PC-9 (cell line): ENCODE measurements at regions not wholly inside any gene's neighbourhood (a gene's known extent, or its start where the extent isn't known, plus 50 kb on each side); places are given as distances from the start of the nearest gene placed in this dataset.
"Not testable (repeated sequence)": the region's sequence is repeated elsewhere in the genome, so short reads cannot be mapped to it uniquely, and the experiment has no call there.

Source experiments
- BruUV-seq: library from RNA; stranded (reverse); fragments of 400-500 nt; replicated peaks from 2 replicates; lab custom pipeline; 2021; lab: Mats Ljungman, UMichigan
- CTCF ChIA-PET: fragments of 300-600 bp; sonication (Branson Sonifier 250); formaldehyde crosslinking; loops from one replicate; lab custom pipeline; 2022; ENCODE audit warnings: antibody characterized with exemption; lab: Charles Lee
- POLR2A ChIA-PET: fragments of 300-600 bp; sonication (Branson Sonifier 250); formaldehyde crosslinking; loops from one replicate; lab custom pipeline; 2022; ENCODE audit warnings: antibody characterized with exemption; ENCODE audit not compliant: unreplicated experiment; lab: Charles Lee
- DNase-seq, 2 experiments: peaks; one replicate each; pipeline versions ENCODE4 v3.0.0 to v3.0.0-alpha.2; 2015 to 2022; ENCODE audit warnings: mixed read lengths in 1 of 2
- H2AFZ ChIP-seq: fragments of 200-600 bp; sonication (generic); 2 replicates; pipeline ENCODE4 v1.8.1; 2017; ENCODE audit warnings: antibody characterized with exemption
- H3F3A ChIP-seq: fragments of 200-600 bp; sonication (generic); 2 replicates; pipeline ENCODE4 v1.8.1; 2017; ENCODE audit warnings: antibody characterized with exemption, mild to moderate bottlenecking, low read depth; ENCODE audit not compliant: insufficient read depth
- H3K27ac ChIP-seq: fragments of 200-600 bp; sonication (generic); 2 replicates; pipeline ENCODE4 v1.6.1; 2016; ENCODE audit warnings: mixed run types
- H3K27me3 ChIP-seq: fragments of 200-600 bp; sonication (generic); 2 replicates; pipeline ENCODE4 v1.6.1; 2016; ENCODE audit warnings: low read depth, mixed run types; ENCODE audit not compliant: insufficient read depth
- H3K36me3 ChIP-seq: fragments of 200-600 bp; sonication (generic); 2 replicates; pipeline ENCODE4 v1.6.1; 2016; ENCODE audit warnings: low read depth, mixed run types
- H3K4me1 ChIP-seq: fragments of 200-600 bp; sonication (generic); replicated peaks from 2 replicates; pipeline ENCODE4 v1.6.1; 2016; ENCODE audit warnings: mixed run types; ENCODE audit not compliant: insufficient read depth
- H3K4me2 ChIP-seq: fragments of 200-600 bp; sonication (generic); 2 replicates; pipeline ENCODE4 v1.6.1; 2017; ENCODE audit warnings: mixed run types
- H3K4me3 ChIP-seq: fragments of 200-600 bp; sonication (generic); 2 replicates; pipeline ENCODE4 v1.6.1; 2016; ENCODE audit warnings: mixed run types
- H3K79me2 ChIP-seq: fragments of 200-600 bp; sonication (generic); 2 replicates; pipeline ENCODE4 v1.6.1; 2017; ENCODE audit warnings: low read depth, mixed run types
- H3K9me2 ChIP-seq: fragments of 200-600 bp; sonication (generic); 2 replicates; pipeline ENCODE4 v1.8.1; 2017; ENCODE audit warnings: mild to moderate bottlenecking; ENCODE audit not compliant: insufficient read depth
- H3K9me3 ChIP-seq: fragments of 200-600 bp; sonication (generic); 2 replicates; pipeline ENCODE4 v1.8.1; 2016; ENCODE audit warnings: low read depth; ENCODE audit not compliant: insufficient read depth
- H4K20me1 ChIP-seq: fragments of 200-600 bp; sonication (generic); 2 replicates; pipeline ENCODE4 v1.8.1; 2017; ENCODE audit not compliant: insufficient read depth
- CTCF ChIP-seq: fragments of 200-600 bp; sonication (generic); conservative IDR thresholded peaks from 2 replicates; pipeline ENCODE4 v1.6.1; 2017; ENCODE audit warnings: mixed run types, antibody characterized with exemption, mild to moderate bottlenecking, moderate library complexity
- EZH2 ChIP-seq: fragments of 200-600 bp; sonication (generic); IDR thresholded peaks from 2 replicates; pipeline ENCODE4 v1.8.0; 2017; ENCODE audit warnings: antibody characterized with exemption, low read depth
- intact Hi-C: fragments of 100-400 bp; cut with micrococcal nuclease; formaldehyde crosslinking; loops from one replicate; pipeline ENCODE4 v1.10.0; 2022; ENCODE audit not compliant: unreplicated experiment

GRCh38 chr10:33698033-33698432 lies 363.6 kb upstream of the NRP1 start:
- no peak for DNase-seq
- Histone ChIP-seq H3F3A (no peaks in the 10 kb centered on the region), H3K36me3 (no peaks in the 10 kb centered on the region), H3K27ac (no peak overlapping the region), H3K79me2 (no peaks in the 10 kb centered on the region), H3K27me3 (no peaks in the 10 kb centered on the region), H4K20me1 (no peaks in the 10 kb centered on the region), H3K9me3 (no peaks in the 10 kb centered on the region), H2AFZ (no peak overlapping the region), H3K4me1 (no peaks in the 10 kb centered on the region), H3K4me2 (no peak overlapping the region), H3K9me2 (no peaks in the 10 kb centered on the region), H3K4me3 (no peak overlapping the region)
- BruUV-seq, result no TSS peak
- ChIA-PET CTCF (interaction anchor here (0.7 kb wide), 1 partner anchor 630 kb away, joined by 3 read pairs; no protein-coding TSS in a partner anchor), POLR2A (no interaction called here)
- intact Hi-C loops, result no loop called here
- TF ChIP-seq EZH2, result no peak
- TF ChIP-seq CTCF, result no peak

GRCh38 chr10:33697016-33697415 lies 362.5 kb upstream of the NRP1 start:
- CTCF ChIA-PET, result no interaction called here
- Histone ChIP-seq H3K4me1 (no peaks in the 10 kb centered on the region), H3K36me3 (no peaks in the 10 kb centered on the region), H3K79me2 (no peaks in the 10 kb centered on the region), H4K20me1 (no peaks in the 10 kb centered on the region), H3K9me3 (no peaks in the 10 kb centered on the region), H2AFZ (no peak overlapping the region), H3F3A (no peaks in the 10 kb centered on the region), H3K4me3 (no peak overlapping the region), H3K27ac (no peak overlapping the region), H3K9me2 (no peaks in the 10 kb centered on the region), H3K27me3 (no peaks in the 10 kb centered on the region), H3K4me2 (no peak overlapping the region)
- intact Hi-C loops, result no loop called here
- no peak for DNase-seq
- BruUV-seq, result no TSS peak
- POLR2A ChIA-PET, result no interaction called here
- no peak for TF ChIP-seq CTCF
- no peak for TF ChIP-seq EZH2

- ChIA-PET CTCF (no interaction called here), POLR2A (no interaction called here)
- H3K4me1 ChIP-seq, result no peaks in the 10 kb centered on the region
- DNase-seq, result no peak
- no peak overlapping the region for H3K4me2 ChIP-seq
- H3K9me2 ChIP-seq, result no peaks in the 10 kb centered on the region
- no peaks in the 10 kb centered on the region for H3K27me3 ChIP-seq
- H3F3A ChIP-seq, result no peaks in the 10 kb centered on the region
- H4K20me1 ChIP-seq, result no peaks in the 10 kb centered on the region
- no peaks in the 10 kb centered on the region for H3K36me3 ChIP-seq
- BruUV-seq, result no TSS peak
- H3K4me3 ChIP-seq, result no peak overlapping the region
- no peaks in the 10 kb centered on the region for H3K9me3 ChIP-seq
- intact Hi-C loops, result no loop called here
- H2AFZ ChIP-seq, result no peak overlapping the region
- no peak overlapping the region for H3K27ac ChIP-seq
- TF ChIP-seq CTCF, result no peak
- TF ChIP-seq EZH2, result no peak
- H3K79me2 ChIP-seq, result no peaks in the 10 kb centered on the region
Measured at GRCh38 chr10:33695536-33695935, 361.1 kb upstream of the NRP1 start.

GRCh38 chr10:33690536-33690935 lies 356.1 kb upstream of the NRP1 start:
- H3K4me1 ChIP-seq, intact Hi-C loops, H3K27ac ChIP-seq, H3K9me2 ChIP-seq, H4K20me1 ChIP-seq, DNase-seq, H3F3A ChIP-seq, BruUV-seq, CTCF ChIA-PET, H3K4me3 ChIP-seq, H2AFZ ChIP-seq, H3K4me2 ChIP-seq, H3K79me2 ChIP-seq, POLR2A ChIA-PET, H3K27me3 ChIP-seq, H3K36me3 ChIP-seq, H3K9me3 ChIP-seq: not testable (repeated sequence)
